Heart left ventricle (tissue), 16 donors: ENCODE measurements at regions not wholly inside any gene's neighbourhood (a gene's known extent, or its start where the extent isn't known, plus 50 kb on each side); places are given as distances from the start of the nearest gene placed in this dataset.

Experiments used
- ATAC-seq, 4 donors: fragments of 200-7000 bp; cut with Tn5 transposase; one replicate each; pipeline ENCODE4 v1.9.1; 2020 to 2022; ENCODE audit warnings: moderate library complexity in 4 of 4, mild to moderate bottlenecking in 3 of 4, moderate number of reproducible peaks in 1 of 4
- DNase-seq, 5 donors: peaks; one replicate each; pipeline ENCODE4 v3.0.0-alpha.2; 2020
- H3K27ac ChIP-seq, 12 donors: fragments of 200-600 bp; sonication (generic) in 4 of 12; one replicate each; pipeline versions ENCODE4 v1.5.0 to v1.8.0; 2016 to 2022; ENCODE audit warnings: mild to moderate bottlenecking in 2 of 12
- H3K27me3 ChIP-seq, 9 donors: fragments of 200-600 bp; sonication (generic) in 2 of 9; one replicate each; pipeline versions ENCODE4 v1.5.1 to v1.8.0; 2016 to 2022; ENCODE audit warnings: mild to moderate bottlenecking in 3 of 9
- H3K36me3 ChIP-seq, 9 donors: fragments of 200-600 bp; sonication (generic) in 2 of 9; one replicate each; pipeline versions ENCODE4 v1.5.0 to v1.8.0; 2018 to 2022; ENCODE audit warnings: mild to moderate bottlenecking in 2 of 9
- H3K4me1 ChIP-seq, 12 donors: fragments of 200-600 bp; sonication (generic) in 4 of 12; one replicate each; pipeline versions ENCODE4 v1.5.0 to v1.8.0; 2016 to 2022; ENCODE audit warnings: mild to moderate bottlenecking in 3 of 12
- H3K4me3 ChIP-seq, 12 donors: fragments of 200-600 bp; sonication (generic) in 4 of 12; one replicate each; pipeline versions ENCODE4 v1.5.0 to v1.8.0; 2017 to 2022; ENCODE audit warnings: mild to moderate bottlenecking in 9 of 12, moderate library complexity in 4 of 12
- H3K9me3 ChIP-seq, 12 donors: fragments of 200-600 bp; sonication (generic) in 4 of 12; one replicate each; pipeline versions ENCODE4 v1.5.0 to v1.8.0; 2016 to 2022; ENCODE audit warnings: mild to moderate bottlenecking in 1 of 12
- POLR2A ChIP-seq, 2 donors: fragments of 450-650 bp; IDR thresholded peaks; one replicate each; pipeline ENCODE4 v1.6.1; 2017; ENCODE audit warnings: antibody characterized with exemption in 2 of 2, mild to moderate bottlenecking in 2 of 2, moderate library complexity in 2 of 2
- WGBS, 4 donors: extraction: QIAGEN DNeasy Blood & Tissue Kit in 2 of 4; methylation state at CpG; one replicate each; pipeline versions ENCODE4 v1.1.5 to v1.1.7; 2013 to 2018; 5-methylcytosine and 5-hydroxymethylcytosine counted together
- intact Hi-C, 10 donors: fragments of 100-400 bp; cut with DNase I; formaldehyde crosslinking; loops; one replicate each; pipeline versions ENCODE4 v1.11.1 to v1.14.2; 2022
- TF ChIP-seq, protein P1 (sequence below), 12 donors: fragments of 200-600 bp; sonication (generic) in 4 of 12; IDR thresholded peaks; one replicate each; pipeline versions ENCODE4 v1.5.0 to v1.8.0; 2018 to 2022; ENCODE audit warnings: antibody characterized with exemption in 12 of 12, mild to moderate bottlenecking in 5 of 12
- donor health status: ischemic (EF 13 %, LVEDD 7.1; RV severe dilation, severe dysfunction).
- donor health status: healthy with polysubstance abuse.
- donor health status: DM: no; HTN: yes; CAD: no.
- donor health status: DM: no; HTN: no; CAD: no.
- donor health status: ischemic (EF 25% LVEDD 6.9; RV normal size, moderate dysfunction).
- donor health status: ischemic (EF 25% LVEDD 5.7; RV mildly dilated, moderate dysfunction).
- donor health status: healthy.
- donor health status: DM: yes; HTN: yes; CAD: no.
- donor health status: ischemic (EF 35%, LVEDD 5.7; RV mildly dilated, moderate dysfunction).
- donor health status: nonischemic (EF 11% LVEDD 7.7; RV severe dilation, severe dysfunction).
- donor health status: DM: yes; HTN: yes; CAD: no.
- donor health status: PGD.
- donor health status: ischemic (EF 29% LVEDD 5.4; RV normal size, mild dysfunction).
- donor health status: nonischemic (EF 23%, LVEDD 6.1; RV moderate dilation, normal function).

GRCh38 chr20:7420345-7420744 lies 519.9 kb downstream of the HAO1 start:
- intact Hi-C loops = no loop called here
- no peaks in the 10 kb centered on the region for H3K27me3 ChIP-seq
- no peak for ATAC-seq
- no peaks in the 10 kb centered on the region for H3K4me1 ChIP-seq
- no peak overlapping the region for H3K27ac ChIP-seq
- H3K9me3 ChIP-seq = no peaks in the 10 kb centered on the region
- TF ChIP-seq, protein P1, sequence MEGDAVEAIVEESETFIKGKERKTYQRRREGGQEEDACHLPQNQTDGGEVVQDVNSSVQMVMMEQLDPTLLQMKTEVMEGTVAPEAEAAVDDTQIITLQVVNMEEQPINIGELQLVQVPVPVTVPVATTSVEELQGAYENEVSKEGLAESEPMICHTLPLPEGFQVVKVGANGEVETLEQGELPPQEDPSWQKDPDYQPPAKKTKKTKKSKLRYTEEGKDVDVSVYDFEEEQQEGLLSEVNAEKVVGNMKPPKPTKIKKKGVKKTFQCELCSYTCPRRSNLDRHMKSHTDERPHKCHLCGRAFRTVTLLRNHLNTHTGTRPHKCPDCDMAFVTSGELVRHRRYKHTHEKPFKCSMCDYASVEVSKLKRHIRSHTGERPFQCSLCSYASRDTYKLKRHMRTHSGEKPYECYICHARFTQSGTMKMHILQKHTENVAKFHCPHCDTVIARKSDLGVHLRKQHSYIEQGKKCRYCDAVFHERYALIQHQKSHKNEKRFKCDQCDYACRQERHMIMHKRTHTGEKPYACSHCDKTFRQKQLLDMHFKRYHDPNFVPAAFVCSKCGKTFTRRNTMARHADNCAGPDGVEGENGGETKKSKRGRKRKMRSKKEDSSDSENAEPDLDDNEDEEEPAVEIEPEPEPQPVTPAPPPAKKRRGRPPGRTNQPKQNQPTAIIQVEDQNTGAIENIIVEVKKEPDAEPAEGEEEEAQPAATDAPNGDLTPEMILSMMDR (IDR thresholded peaks at IDR 0.05) = no peak
- no peak for TF ChIP-seq POLR2A (IDR thresholded peaks at IDR 0.05)
- no peak overlapping the region for H3K4me3 ChIP-seq
- H3K36me3 ChIP-seq = no peaks in the 10 kb centered on the region
- no peak for DNase-seq

DNA sequence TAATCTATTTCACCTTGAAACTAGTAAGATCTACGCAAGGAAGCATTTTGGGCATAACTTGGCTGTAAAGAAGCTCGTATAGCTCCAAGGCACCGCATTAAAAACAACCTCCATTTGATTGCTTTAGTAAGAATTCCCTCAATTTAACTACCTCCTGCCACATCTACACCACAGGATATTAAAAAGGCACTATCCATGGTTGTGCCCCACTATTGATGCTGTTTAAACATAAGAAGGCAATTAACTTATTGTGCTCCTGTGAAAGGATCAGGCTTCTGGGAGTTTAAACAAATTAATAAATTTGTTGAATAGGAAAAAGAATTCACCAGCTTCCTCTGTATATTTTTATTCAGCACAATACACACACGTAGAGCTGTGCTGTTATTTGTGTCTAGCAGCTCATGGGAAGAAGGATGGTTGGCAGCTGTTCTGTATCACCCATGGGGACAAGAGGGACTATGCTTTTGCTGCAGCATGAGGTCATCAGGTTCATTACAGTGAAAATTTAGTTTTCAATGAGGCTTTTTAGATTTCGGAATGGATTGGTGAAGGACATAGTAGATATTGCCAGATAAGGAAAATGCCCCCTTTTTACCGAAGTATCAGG lies 513.3 kb downstream of the HAO1 start:
- intact Hi-C loops = no loop called here
- DNase-seq (no peak), ATAC-seq (no peak)
- Histone ChIP-seq H3K36me3 (no peaks in the 10 kb centered on the region), H3K4me3 (no peak overlapping the region), H3K27me3 (no peaks in the 10 kb centered on the region), H3K4me1 (no peaks in the 10 kb centered on the region), H3K9me3 (no peaks in the 10 kb centered on the region), H3K27ac (no peak overlapping the region)
- WGBS, 4 donors = 66 to 75% (median 72%) methylated on average over 6 of the region's 6 CpGs
- TF ChIP-seq, protein P1 (IDR thresholded peaks at IDR 0.05) = no peak
- no peak for TF ChIP-seq POLR2A (IDR thresholded peaks at IDR 0.05)

- 91 to 94% (median 92%) methylated on average over 3 of the region's 3 CpGs for WGBS, 4 donors
- ATAC-seq (no peak), DNase-seq (no peak)
- H3K27ac ChIP-seq = no peak overlapping the region
- H3K9me3 ChIP-seq = no peaks in the 10 kb centered on the region
- intact Hi-C loops = no loop called here
- no peaks in the 10 kb centered on the region for H3K36me3 ChIP-seq
- H3K27me3 ChIP-seq = no peaks in the 10 kb centered on the region
- no peaks in the 10 kb centered on the region for H3K4me1 ChIP-seq
- TF ChIP-seq, protein P1 (IDR thresholded peaks at IDR 0.05) = no peak
- no peak for TF ChIP-seq POLR2A (IDR thresholded peaks at IDR 0.05)
- H3K4me3 ChIP-seq = no peak overlapping the region
Measured at GRCh38 chr20:7428946-7429345, 511.3 kb downstream of the HAO1 start.

- intact Hi-C loops = no loop called here
- no peak for DNase-seq
- H3K9me3 ChIP-seq = no peaks in the 10 kb centered on the region
- TF ChIP-seq, protein P1 (IDR thresholded peaks at IDR 0.05) = no peak
- no peak for TF ChIP-seq POLR2A (IDR thresholded peaks at IDR 0.05)
- no peak overlapping the region for H3K27ac ChIP-seq
- no peak overlapping the region for H3K4me3 ChIP-seq
- ATAC-seq = no peak
- H3K4me1 ChIP-seq = no peaks in the 10 kb centered on the region
- no peaks in the 10 kb centered on the region for H3K27me3 ChIP-seq
- 63 to 98% (median 95%) methylated on average over 7 of the region's 7 CpGs for WGBS, 4 donors
- H3K36me3 ChIP-seq = no peaks in the 10 kb centered on the region
Measured at GRCh38 chr20:7432612-7433011, 507.6 kb downstream of the HAO1 start.
